Mesendoderm (in vitro differentiated cells): ENCODE measurements at regions not wholly inside any gene's neighbourhood (a gene's known extent, or its start where the extent isn't known, plus 50 kb on each side); places are given as distances from the start of the nearest gene placed in this dataset.
A peak's percentile ranks its signal among the peaks of the same experiment; 100 is the strongest.

Source experiments
- DNase-seq: peaks from one replicate; pipeline ENCODE4 v3.0.0; 2013
- H2AK5ac ChIP-seq: 2 replicates; pipeline ENCODE4 v1.6.1; 2013; ENCODE audit warnings: low read length, inconsistent platforms
- H2BK120ac ChIP-seq: 2 replicates; pipeline ENCODE4 v1.6.1; 2013; ENCODE audit warnings: low read depth, mild to moderate bottlenecking, low read length, moderate library complexity, mixed read lengths
- H2BK15ac ChIP-seq: replicated peaks from 2 replicates; pipeline ENCODE4 v1.6.1; 2013; ENCODE audit warnings: low read depth, mild to moderate bottlenecking, moderate library complexity
- H2BK5ac ChIP-seq: 2 replicates; pipeline ENCODE4 v1.6.1; 2013; ENCODE audit warnings: low read length, inconsistent platforms
- H3K18ac ChIP-seq: 2 replicates; pipeline ENCODE4 v1.6.1; 2013; ENCODE audit warnings: mild to moderate bottlenecking, low read length, mixed read lengths
- H3K23ac ChIP-seq: one replicate; pipeline ENCODE4 v1.6.1; 2013; ENCODE audit warnings: low read length
- H3K27ac ChIP-seq: 2 replicates; pipeline ENCODE4 v1.5.1; 2013; ENCODE audit warnings: low read depth, mild to moderate bottlenecking, inconsistent platforms, low read length, moderate library complexity
- H3K27me3 ChIP-seq: 2 replicates; pipeline ENCODE4 v1.6.1; 2013; ENCODE audit warnings: low read length, control low read depth, mild to moderate bottlenecking, inconsistent platforms; ENCODE audit not compliant: insufficient read depth, poor library complexity
- H3K36me3 ChIP-seq: 2 replicates; pipeline ENCODE4 v1.6.1; 2013; ENCODE audit warnings: low read length, inconsistent platforms; ENCODE audit not compliant: control insufficient read depth, insufficient read depth
- H3K4ac ChIP-seq: one replicate; pipeline ENCODE4 v1.6.1; 2013; ENCODE audit warnings: low read depth, mild to moderate bottlenecking, low read length, moderate library complexity
- H3K4me1 ChIP-seq: 2 replicates; pipeline ENCODE4 v1.6.1; 2013; ENCODE audit warnings: low read depth, low read length, inconsistent platforms; ENCODE audit not compliant: control insufficient read depth
- H3K4me2 ChIP-seq: 2 replicates; pipeline ENCODE4 v1.6.1; 2013; ENCODE audit warnings: low read length
- H3K4me3 ChIP-seq: 2 replicates; pipeline ENCODE4 v1.5.1; 2013; ENCODE audit warnings: mild to moderate bottlenecking, low read length
- H3K56ac ChIP-seq: one replicate; pipeline ENCODE4 v1.6.1; 2013; ENCODE audit warnings: low read length
- H3K79me1 ChIP-seq: 2 replicates; pipeline ENCODE4 v1.6.1; 2013; ENCODE audit warnings: low read length, inconsistent platforms
- H3K79me2 ChIP-seq: 2 replicates; pipeline ENCODE4 v1.6.1; 2013; ENCODE audit warnings: mild to moderate bottlenecking, low read length; ENCODE audit not compliant: control insufficient read depth, insufficient read depth
- H3K9ac ChIP-seq: 2 replicates; pipeline ENCODE4 v1.6.1; 2013; ENCODE audit warnings: low read length, inconsistent platforms
- H4K5ac ChIP-seq: one replicate; pipeline ENCODE4 v1.6.1; 2013; ENCODE audit warnings: low read length
- H4K8ac ChIP-seq: one replicate; pipeline ENCODE4 v1.6.1; 2013; ENCODE audit warnings: low read depth, mild to moderate bottlenecking, control low read depth, low read length, moderate library complexity
- whole genome bisulfite sequencing: extraction: QIAGEN DNeasy Blood & Tissue Kit; methylation state at CpG from one replicate; pipeline ENCODE4 v1.1.7; 2013; ENCODE audit warnings: low lambda C conversion rate, missing lambda C conversion rate; ENCODE audit not compliant: insufficient coverage; ENCODE audit errors: extremely low coverage; 5-methylcytosine and 5-hydroxymethylcytosine counted together

- H3K23ac ChIP-seq: no peak overlapping the region
- no peaks in the 10 kb centered on the region for H3K79me1 ChIP-seq
- H3K79me2 ChIP-seq: no peaks in the 10 kb centered on the region
- no peak overlapping the region for H3K4ac ChIP-seq
- H4K8ac ChIP-seq: no peak overlapping the region
- WGBS: no CpG with 5 or more reads among the region's 2 CpGs
- DNase-seq: peak; percentile 10
- no peak overlapping the region for H3K18ac ChIP-seq
- H3K9ac ChIP-seq: no peak overlapping the region
- no peak overlapping the region for H3K27ac ChIP-seq
- no peak overlapping the region for H3K4me3 ChIP-seq
- no peaks in the 10 kb centered on the region for H3K27me3 ChIP-seq
- no peak overlapping the region for H3K56ac ChIP-seq
- H2BK5ac ChIP-seq: no peak overlapping the region
- no peak overlapping the region for H2BK120ac ChIP-seq
- H2BK15ac ChIP-seq: no peak overlapping the region
- no peaks in the 10 kb centered on the region for H3K36me3 ChIP-seq
- H4K5ac ChIP-seq: no peak overlapping the region
- no peak overlapping the region for H2AK5ac ChIP-seq
- no peaks in the 10 kb centered on the region for H3K4me1 ChIP-seq
- H3K4me2 ChIP-seq: no peak overlapping the region
Observed at GRCh38 chr5:121500310-121500709, 351.4 kb upstream of the FTMT start.

GRCh38 chr5:121503111-121503840 lies 348.4 kb upstream of the FTMT start:
- peak; percentile 87 for DNase-seq
- Histone ChIP-seq H3K27ac (no peak overlapping the region), H3K4ac (no peak overlapping the region), H3K56ac (no peak overlapping the region), H3K79me1 (no peaks in the 10 kb centered on the region), H2BK120ac (no peak overlapping the region), H4K5ac (no peak overlapping the region), H3K18ac (no peak overlapping the region), H4K8ac (no peak overlapping the region), H3K4me2 (no peak overlapping the region), H3K36me3 (no peaks in the 10 kb centered on the region), H2BK5ac (no peak overlapping the region), H3K79me2 (no peaks in the 10 kb centered on the region), H3K27me3 (no peaks in the 10 kb centered on the region), H3K23ac (no peak overlapping the region), H3K4me1 (no peaks in the 10 kb centered on the region), H3K4me3 (no peak overlapping the region), H3K9ac (no peak overlapping the region), H2BK15ac (no peak overlapping the region), H2AK5ac (no peak overlapping the region)
- WGBS: no CpG with 5 or more reads among the region's 2 CpGs

GRCh38 chr5:121516997-121517396 lies 334.7 kb upstream of the FTMT start:
- H2AK5ac ChIP-seq: no peak overlapping the region
- H3K4me1 ChIP-seq: no peaks in the 10 kb centered on the region
- H3K18ac ChIP-seq: no peak overlapping the region
- H3K4me3 ChIP-seq: no peak overlapping the region
- no peak overlapping the region for H3K27ac ChIP-seq
- no peak overlapping the region for H3K9ac ChIP-seq
- no peak overlapping the region for H3K4me2 ChIP-seq
- H3K27me3 ChIP-seq: no peaks in the 10 kb centered on the region
- H3K36me3 ChIP-seq: no peaks in the 10 kb centered on the region
- no peak overlapping the region for H3K23ac ChIP-seq
- H4K8ac ChIP-seq: no peak overlapping the region
- no peak overlapping the region for H2BK15ac ChIP-seq
- no peak overlapping the region for H4K5ac ChIP-seq
- no peak overlapping the region for H3K56ac ChIP-seq
- DNase-seq: no peak
- no peak overlapping the region for H3K4ac ChIP-seq
- H3K79me2 ChIP-seq: no peaks in the 10 kb centered on the region
- no peak overlapping the region for H2BK5ac ChIP-seq
- no peak overlapping the region for H2BK120ac ChIP-seq
- H3K79me1 ChIP-seq: no peaks in the 10 kb centered on the region

- Histone ChIP-seq H3K27ac (no peak overlapping the region), H3K9ac (no peak overlapping the region), H2AK5ac (no peak overlapping the region), H3K36me3 (no peaks in the 10 kb centered on the region), H3K56ac (no peak overlapping the region), H4K5ac (no peak overlapping the region), H2BK120ac (no peak overlapping the region), H3K4me2 (no peak overlapping the region), H3K4me1 (no peaks in the 10 kb centered on the region), H3K27me3 (no peaks in the 10 kb centered on the region), H2BK15ac (no peak overlapping the region), H2BK5ac (no peak overlapping the region), H4K8ac (no peak overlapping the region), H3K18ac (no peak overlapping the region), H3K4me3 (no peak overlapping the region), H3K79me2 (no peaks in the 10 kb centered on the region), H3K4ac (no peak overlapping the region), H3K23ac (no peak overlapping the region), H3K79me1 (no peaks in the 10 kb centered on the region)
- 100% methylated on average over 1 of the region's 3 CpGs for WGBS
- DNase-seq: no peak
Observed at GRCh38 chr5:121525706-121526105, 326.0 kb upstream of the FTMT start.

- Histone ChIP-seq H3K4me1 (no peaks in the 10 kb centered on the region), H3K36me3 (no peaks in the 10 kb centered on the region), H2BK5ac (no peak overlapping the region), H3K27me3 (no peaks in the 10 kb centered on the region), H3K23ac (no peak overlapping the region), H3K18ac (no peak overlapping the region), H4K5ac (no peak overlapping the region), H3K4ac (no peak overlapping the region), H3K27ac (no peak overlapping the region), H4K8ac (no peak overlapping the region), H3K4me2 (no peak overlapping the region), H3K4me3 (no peak overlapping the region), H3K79me1 (no peaks in the 10 kb centered on the region), H3K79me2 (no peaks in the 10 kb centered on the region), H3K56ac (no peak overlapping the region), H2BK120ac (no peak overlapping the region), H2BK15ac (no peak overlapping the region), H3K9ac (no peak overlapping the region), H2AK5ac (no peak overlapping the region)
- no peak for DNase-seq
- no CpG with 5 or more reads among the region's 1 CpG for WGBS
Observed at GRCh38 chr5:121526908-121527307, 324.8 kb upstream of the FTMT start.

- Histone ChIP-seq H3K36me3 (no peaks in the 10 kb centered on the region), H4K5ac (no peak overlapping the region), H3K23ac (no peak overlapping the region), H2BK120ac (no peak overlapping the region), H4K8ac (no peak overlapping the region), H3K79me2 (no peaks in the 10 kb centered on the region), H2AK5ac (no peak overlapping the region), H3K4me2 (no peak overlapping the region), H3K79me1 (no peaks in the 10 kb centered on the region), H3K9ac (no peak overlapping the region), H2BK15ac (no peak overlapping the region), H3K27me3 (no peaks in the 10 kb centered on the region), H3K4me3 (no peak overlapping the region), H2BK5ac (no peak overlapping the region), H3K4me1 (no peaks in the 10 kb centered on the region), H3K18ac (no peak overlapping the region), H3K4ac (no peak overlapping the region), H3K56ac (no peak overlapping the region), H3K27ac (no peak overlapping the region)
- no CpG with 5 or more reads among the region's 3 CpGs for WGBS
- DNase-seq: no peak
Observed at GRCh38 chr5:121533814-121534213, 317.9 kb upstream of the FTMT start.
